HG02642 (cell line): ENCODE measurements at regions not wholly inside any gene's neighbourhood (a gene's known extent, or its start where the extent isn't known, plus 50 kb on each side); places are given as distances from the start of the nearest gene placed in this dataset.
"Not testable (repeated sequence)": the region's sequence is repeated elsewhere in the genome, so short reads cannot be mapped to it uniquely, and the experiment has no call there.

Experiments
- ATAC-seq: cut with Tn5 transposase; IDR thresholded peaks from one replicate; pipeline ENCODE4 v1.9.1; 2021; ENCODE audit warnings: mild to moderate bottlenecking; ENCODE audit not compliant: unreplicated experiment, poor library complexity

- ATAC-seq = no peak
These were observed 1057.0 kb upstream of the SLIT2 start for GRCh38 chr4:19194672-19195071.

- ATAC-seq = no peak
These were observed 1058.3 kb upstream of the SLIT2 start for GRCh38 chr4:19193274-19193981.

- ATAC-seq = no peak
These were observed 1059.6 kb upstream of the SLIT2 start for GRCh38 chr4:19191979-19192650.

- ATAC-seq = no peak
These were observed 1064.0 kb upstream of the SLIT2 start for GRCh38 chr4:19187691-19188090.

- no peak for ATAC-seq
These were observed 1064.6 kb upstream of the SLIT2 start for GRCh38 chr4:19187096-19187495.

- ATAC-seq = not testable (repeated sequence)
These were observed 1070.1 kb upstream of the SLIT2 start for GRCh38 chr4:19181631-19182030.

- no peak for ATAC-seq
These were observed 1072.9 kb upstream of the SLIT2 start for GRCh38 chr4:19178835-19179234.

- no peak for ATAC-seq
These were observed 1074.1 kb upstream of the SLIT2 start for GRCh38 chr4:19177616-19178015.

- no peak for ATAC-seq
These were observed 1079.9 kb upstream of the SLIT2 start for GRCh38 chr4:19171832-19172231.

GRCh38 chr4:19167311-19167710 lies 1084.4 kb upstream of the SLIT2 start:
- ATAC-seq = no peak

- ATAC-seq = no peak
These were observed 1087.4 kb upstream of the SLIT2 start for GRCh38 chr4:19164334-19164733.

GRCh38 chr4:19159874-19160273 lies 1091.8 kb upstream of the SLIT2 start:
- ATAC-seq = no peak

- ATAC-seq = no peak
These were observed 1093.4 kb upstream of the SLIT2 start for GRCh38 chr4:19158107-19158809.

- ATAC-seq = no peak
These were observed 1094.9 kb upstream of the SLIT2 start for GRCh38 chr4:19156786-19157185.

- no peak for ATAC-seq
These were observed 1096.1 kb upstream of the SLIT2 start for GRCh38 chr4:19155568-19155967.

- ATAC-seq = not testable (repeated sequence)
These were observed 1097.4 kb upstream of the SLIT2 start for GRCh38 chr4:19154267-19154666.

GRCh38 chr4:19152264-19152663 lies 1099.4 kb upstream of the SLIT2 start:
- no peak for ATAC-seq

GRCh38 chr4:19151684-19152083 lies 1100.0 kb upstream of the SLIT2 start:
- no peak for ATAC-seq

GRCh38 chr4:19146038-19146437 lies 1105.7 kb upstream of the SLIT2 start:
- no peak for ATAC-seq

- no peak for ATAC-seq
These were observed 1114.5 kb upstream of the LCORL start for GRCh38 chr4:19135895-19136633.

GRCh38 chr4:19134685-19135084 lies 1113.1 kb upstream of the LCORL start:
- no peak for ATAC-seq
